ENCODE measurements at regions not wholly inside any gene's neighbourhood (a gene's known extent, or its start where the extent isn't known, plus 50 kb on each side); places are given as distances from the start of the nearest gene placed in this dataset.

GRCh38 chr7:41628901-41629300 lies 74.0 kb downstream of the INHBA start:
- Histone ChIP-seq H2BK12ac (ENCODE audit: low read depth, low read length) (no peak overlapping the region; the same call in 1 of the 2 replicates), H2AK5ac (ENCODE audit: low read depth, low read length) (no peak overlapping the region), H3K14ac (ENCODE audit: insufficient read length) (no peak overlapping the region), H2AFZ (ENCODE audit: low read length) (no peak overlapping the region), H3K27me3 (replicated peaks in 1 of 4; ENCODE audit: control insufficient read depth in 3 of 4, extremely low read depth in 1 of 4, insufficient read depth in 3 of 4, low read length in 3 of 4) (no peaks in the 10 kb centered on the region), H2BK120ac (replicated peaks; ENCODE audit: low read depth, low read length) (peak overlapping the region; percentile 96), H2BK5ac (ENCODE audit: low read depth, low read length) (peak overlapping the region; percentile 82; the same call in 1 of the 2 replicates), H4K91ac (replicated peaks; ENCODE audit: insufficient read length, low read length) (peak overlapping the region; percentile 57), H3K4me1 (replicated peaks in 1 of 4; ENCODE audit: control insufficient read depth in 3 of 4, insufficient read depth in 4 of 4, low read length in 3 of 4) (peaks cover 0 to 30% (median 14%) of the 10 kb centered on the region in 4 experiments; a peak in 4 of 7 replicates), H3K56ac (replicated peaks; ENCODE audit: insufficient read length, low read depth, low read length) (no peak overlapping the region), H3K79me1 (ENCODE audit: low read depth, low read length) (no peaks in the 10 kb centered on the region), H3K79me2 (ENCODE audit: control insufficient read depth in 1 of 2, insufficient read depth in 2 of 2, low read length in 2 of 2) (no peaks in the 10 kb centered on the region), H3K23me2 (ENCODE audit: low read depth, low read length) (no peaks in the 10 kb centered on the region), H2BK15ac (ENCODE audit: low read length) (no peak overlapping the region), H4K8ac (ENCODE audit: extremely low read depth, insufficient read depth, low read length) (no peak overlapping the region), H2BK20ac (ENCODE audit: low read length) (no peak overlapping the region), H4K5ac (ENCODE audit: insufficient read length, low read depth, low read length) (no peak overlapping the region), H3K18ac (ENCODE audit: extremely low read depth, low read length) (no peak overlapping the region; the same call in 1 of the 2 replicates), H4K20me1 (replicated peaks in 1 of 2; ENCODE audit: control insufficient read depth in 1 of 2, insufficient read depth in 2 of 2, low read length in 2 of 2) (no peaks in the 10 kb centered on the region), H3K36me3 (ENCODE audit: control insufficient read depth in 2 of 4, insufficient read depth in 4 of 4, low read length in 3 of 4) (no peaks in the 10 kb centered on the region), H3K9ac (replicated peaks in 1 of 4; ENCODE audit: extremely low read depth in 1 of 4, low read depth in 3 of 4, low read length in 3 of 4) (no peak overlapping the region), H3K4ac (replicated peaks; ENCODE audit: insufficient read length, low read depth, low read length) (no peak overlapping the region), H3K4me2 (ENCODE audit: insufficient read depth in 1 of 2, low read depth in 2 of 2, low read length in 2 of 2) (peak overlapping the region; percentile 27 to 55; a peak in 3 of 4 replicates), H3K4me3 (ENCODE audit: extremely low read depth in 1 of 4, insufficient read depth in 2 of 4, low read depth in 3 of 4, low read length in 4 of 4) (peak overlapping the region in 1 of 4 experiments; percentile 32; a peak in 1 of 8 replicates), H3K23ac (ENCODE audit: insufficient read length) (no peak overlapping the region), H3K27ac (ENCODE audit: low read depth, low read length) (no peak overlapping the region), H3K9me3 (ENCODE audit: insufficient read depth in 2 of 2, low read depth in 1 of 2, low read length in 1 of 2) (no peaks in the 10 kb centered on the region)
- FAIRE-seq: no peak
- POLR2A ChIA-PET (ENCODE audit: partially characterized antibody): interaction anchor here (0.6 kb wide), 1 partner anchor 1757 kb away, joined by 3 read pairs; no protein-coding TSS in a partner anchor
- CTCF ChIA-PET (ENCODE audit: partially characterized antibody): interaction anchor here (0.6 to 2.1 kb wide), 5 partner anchors 30 to 859 kb away, joined by 3 to 9 read pairs (median 3); no protein-coding TSS in a partner anchor
- 31% methylated on average over 3 of the region's 3 CpGs; no CpG with 5 or more reads in 1 of the 2 experiments for WGBS, 2 experiments (ENCODE audit: extremely low coverage in 1 of 2, insufficient coverage in 1 of 2, insufficient read length in 1 of 2, insufficient replicate concordance in 2 of 2, low coverage in 1 of 2, low lambda C conversion rate in 2 of 2, missing lambda C conversion rate in 1 of 2)
- DNase-seq (ENCODE audit: low read depth in 1 of 2, low spot score in 2 of 2): no peak
- no peak for TF ChIP-seq ZNF274 (IDR thresholded peaks at IDR 0.05; ENCODE audit: borderline replicate concordance, extremely low read depth, low read length)
- no peak for TF ChIP-seq CHD2 (IDR thresholded peaks at IDR 0.05; ENCODE audit: low read length)
- no peak for TF ChIP-seq HDAC6 (IDR thresholded peaks at IDR 0.05; ENCODE audit: low read depth, low read length)
- no peak for TF ChIP-seq ASH2L (IDR thresholded peaks at IDR 0.05; ENCODE audit: low read length)
- no peak for TF ChIP-seq MAFK (IDR thresholded peaks at IDR 0.05; ENCODE audit: low read depth, low read length)
- TF ChIP-seq RFX5 (IDR thresholded peaks at IDR 0.05; ENCODE audit: borderline replicate concordance, low read depth, low read length): no peak
